GM19463 (cell line): ENCODE measurements at regions not wholly inside any gene's neighbourhood (a gene's known extent, or its start where the extent isn't known, plus 50 kb on each side); places are given as distances from the start of the nearest gene placed in this dataset.

Experiments
- ATAC-seq: cut with Tn5 transposase; IDR thresholded peaks from one replicate; pipeline ENCODE4 v1.9.1; 2021; ENCODE audit warnings: mild to moderate bottlenecking, moderate library complexity; ENCODE audit not compliant: unreplicated experiment

- peak; percentile 99 for ATAC-seq
Measured at GRCh38 chr3:177426878-177427495, 229.7 kb upstream of the TBL1XR1 start.

GRCh38 chr3:177427540-177427939 lies 230.3 kb upstream of the TBL1XR1 start:
- no peak for ATAC-seq

- no peak for ATAC-seq
Measured at GRCh38 chr3:177429079-177429478, 231.8 kb upstream of the TBL1XR1 start.

GRCh38 chr3:177429771-177430170 lies 232.5 kb upstream of the TBL1XR1 start:
- ATAC-seq, result no peak

DNA sequence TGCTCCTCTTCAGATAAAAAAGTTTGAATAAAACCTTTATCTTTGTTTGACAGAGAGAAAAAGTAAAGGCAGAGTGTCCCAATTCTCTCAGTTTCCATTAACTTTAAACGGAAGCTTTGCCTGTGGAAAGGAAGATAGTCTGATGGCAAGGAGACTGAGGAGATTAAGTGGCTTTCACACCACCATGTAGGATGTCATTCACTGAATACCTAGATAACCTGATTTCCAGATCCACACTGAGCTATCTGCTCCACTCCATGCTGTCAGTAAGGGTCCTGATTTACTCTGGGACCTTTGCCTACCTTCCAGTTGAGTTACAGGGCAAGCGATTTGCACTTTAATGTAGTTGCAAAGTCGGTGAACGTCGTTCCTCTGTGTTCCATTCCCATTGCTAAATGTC lies 233.4 kb upstream of the TBL1XR1 start:
- no peak for ATAC-seq

- no peak for ATAC-seq
Measured at GRCh38 chr3:177431525-177432176, 234.4 kb upstream of the TBL1XR1 start.

DNA sequence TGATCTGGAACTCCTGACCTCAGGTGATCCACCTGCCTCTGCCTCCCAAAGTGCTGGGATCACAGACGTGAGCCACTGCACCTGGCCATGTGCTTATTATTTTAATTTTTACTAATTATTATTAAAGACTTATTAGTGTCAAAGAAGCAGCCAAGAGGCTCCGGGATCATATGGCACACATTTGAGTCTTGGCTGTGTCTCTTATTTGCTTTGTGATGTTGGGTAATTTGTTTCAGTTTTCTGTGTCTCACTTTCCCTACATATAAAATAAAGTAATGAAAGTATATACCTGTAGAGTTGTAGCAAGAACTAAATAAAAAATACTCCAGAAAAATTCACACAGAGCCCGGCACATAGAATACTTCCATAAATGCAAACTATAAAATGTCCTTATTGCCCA lies 238.0 kb upstream of the TBL1XR1 start:
- no peak for ATAC-seq

DNA sequence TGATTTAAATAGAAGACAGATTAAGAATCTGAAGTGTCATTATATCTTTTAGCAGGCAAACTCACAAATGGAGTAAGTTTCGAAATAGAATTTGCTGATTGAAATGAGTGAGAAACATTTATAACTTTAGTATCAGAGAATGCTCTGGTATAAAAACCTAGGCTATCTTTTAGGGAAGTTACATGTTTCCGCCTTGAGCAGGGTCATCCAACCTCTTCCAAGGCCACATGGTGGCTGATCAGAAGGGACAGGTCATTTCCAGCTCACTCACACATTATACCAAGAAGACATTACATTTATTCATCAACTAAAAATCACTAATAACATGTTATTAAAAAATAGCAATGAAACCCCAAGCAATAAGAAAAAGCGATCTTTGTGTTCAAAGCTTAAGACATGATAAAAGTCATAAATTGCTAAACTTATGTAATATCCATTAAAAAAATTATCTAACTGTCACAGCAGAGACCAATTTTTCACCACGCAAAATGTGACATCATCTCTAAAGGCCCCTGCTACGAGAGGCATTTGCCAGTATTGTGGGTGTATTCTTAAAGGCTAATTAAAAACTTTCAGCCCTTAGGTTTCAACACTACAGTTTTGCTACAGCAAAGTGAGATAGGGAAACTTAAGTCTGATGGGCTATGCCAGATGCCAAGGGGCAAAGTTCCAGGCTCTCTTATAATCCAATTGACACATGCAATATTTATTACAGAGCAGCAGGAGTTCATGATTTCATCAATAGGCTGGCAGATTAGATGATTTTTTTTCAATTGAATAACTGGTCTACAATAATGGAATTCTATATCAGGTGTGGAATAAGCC lies 240.4 kb upstream of the TBL1XR1 start:
- no peak for ATAC-seq

GRCh38 chr3:177438596-177439220 lies 241.4 kb upstream of the TBL1XR1 start:
- no peak for ATAC-seq

GRCh38 chr3:177439694-177440269 lies 242.5 kb upstream of the TBL1XR1 start:
- no peak for ATAC-seq

DNA sequence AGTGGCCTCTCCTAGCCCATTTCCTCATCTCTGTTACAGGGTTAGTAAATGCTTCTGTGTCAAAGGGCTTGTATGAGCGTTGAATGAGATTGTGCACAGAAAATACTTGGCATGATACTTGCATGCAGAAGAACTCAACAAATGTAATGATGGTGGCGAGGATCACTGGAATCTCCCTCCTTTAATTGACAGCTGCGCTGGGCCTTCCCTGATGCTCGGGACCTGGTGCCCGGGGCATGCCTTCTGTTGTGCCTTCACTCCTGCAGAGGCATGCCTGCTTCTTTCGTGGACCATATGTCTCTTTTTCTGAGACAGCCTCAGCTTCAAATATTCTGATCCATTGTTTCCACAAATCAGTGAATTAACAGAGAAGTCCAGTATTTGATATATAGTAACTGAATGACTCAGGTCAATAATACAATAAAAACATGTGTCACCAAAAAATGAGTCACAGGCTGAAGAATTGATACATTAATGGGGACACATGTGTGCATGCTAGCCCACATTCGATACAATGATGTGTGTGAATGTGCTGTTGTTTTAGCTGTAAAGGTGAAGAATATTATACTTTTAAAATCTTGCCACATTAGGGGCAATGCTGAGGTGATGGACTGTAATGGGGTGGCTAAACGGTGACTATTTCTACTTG lies 243.3 kb upstream of the TBL1XR1 start:
- no peak for ATAC-seq

DNA sequence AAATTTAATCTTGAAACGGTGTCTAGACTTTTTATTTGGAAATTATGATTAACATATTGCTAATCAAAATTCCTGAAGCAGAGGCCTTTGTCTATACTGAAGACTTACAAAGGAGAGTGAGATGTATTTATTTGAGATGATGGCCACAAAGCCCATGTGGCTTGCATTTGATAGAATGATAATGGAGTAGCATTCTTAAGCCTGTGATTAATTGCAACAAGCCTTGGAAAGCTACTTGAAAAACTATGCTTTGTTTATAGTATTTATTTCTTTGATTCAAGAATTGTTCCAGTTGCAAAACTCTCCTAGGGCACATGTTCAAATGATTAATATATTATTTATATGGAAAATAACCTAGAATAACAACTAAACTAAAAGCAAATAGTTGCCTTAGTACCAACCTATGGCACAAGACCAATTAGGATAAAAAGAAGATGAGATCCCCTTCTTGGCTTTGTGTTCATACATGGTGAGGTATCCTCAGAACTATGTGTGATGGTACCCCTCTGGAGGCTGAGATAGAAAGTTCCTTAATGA lies 244.1 kb upstream of the TBL1XR1 start:
- ATAC-seq, result no peak

DNA sequence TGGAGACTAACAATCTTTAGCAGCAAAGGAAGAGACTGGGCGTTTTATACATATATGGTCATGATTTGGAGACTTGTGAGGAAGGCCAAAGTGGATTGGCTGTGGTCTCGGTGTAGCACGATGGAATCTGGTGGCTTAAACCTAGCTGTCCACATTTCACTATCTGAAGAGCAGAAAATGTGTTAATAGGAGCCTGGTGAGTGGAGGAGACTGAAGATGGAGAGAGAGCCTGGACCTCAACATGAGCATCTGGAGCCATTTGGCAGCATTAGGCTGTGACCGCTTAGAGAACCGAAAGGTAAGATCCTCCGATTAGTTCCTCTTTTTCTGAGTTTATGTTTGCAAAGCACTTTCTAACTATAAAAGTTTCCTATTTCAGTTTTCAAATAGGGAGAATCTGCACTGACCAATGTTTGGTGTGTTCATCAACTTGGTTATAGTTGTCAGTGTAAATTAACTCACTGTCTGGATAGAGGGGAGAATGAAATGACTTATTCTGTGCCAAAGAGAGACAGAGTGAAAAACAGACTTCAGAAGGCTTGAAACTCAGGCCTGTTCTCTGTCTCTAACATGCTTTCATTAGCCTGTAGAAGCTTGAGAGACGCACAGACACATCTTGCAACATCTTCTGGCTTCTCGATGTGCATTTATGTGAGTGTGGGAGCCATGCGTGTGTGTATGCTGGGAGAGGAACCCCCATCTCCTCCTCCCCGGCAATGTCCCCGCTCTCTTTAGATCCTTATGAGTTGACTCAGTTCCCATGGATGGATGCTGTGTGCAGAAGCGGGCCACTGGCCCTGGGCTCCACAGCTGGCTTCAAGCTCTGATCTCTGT lies 244.7 kb upstream of the TBL1XR1 start:
- ATAC-seq, result peak; percentile 92

GRCh38 chr3:177443469-177443868 lies 246.2 kb upstream of the TBL1XR1 start:
- ATAC-seq, result no peak

DNA sequence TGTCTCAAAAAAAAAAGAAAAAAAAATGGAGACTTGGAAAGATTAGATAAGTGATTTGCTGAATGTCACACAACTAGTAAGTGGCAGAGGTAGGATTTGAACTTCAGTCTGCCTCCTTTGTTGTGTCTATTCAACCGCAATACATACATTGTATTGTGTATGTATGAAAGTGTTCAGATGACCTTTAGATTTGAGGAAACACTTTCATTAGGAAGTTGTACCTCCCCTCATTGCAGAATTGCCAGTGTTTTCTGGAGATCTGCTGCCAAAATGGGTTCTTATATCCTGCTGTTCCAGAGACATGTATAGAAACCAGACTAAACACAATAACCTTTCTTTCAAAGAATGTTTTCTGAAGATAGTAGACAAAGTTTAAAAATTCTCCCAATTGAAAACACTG lies 247.4 kb upstream of the TBL1XR1 start:
- no peak for ATAC-seq

DNA sequence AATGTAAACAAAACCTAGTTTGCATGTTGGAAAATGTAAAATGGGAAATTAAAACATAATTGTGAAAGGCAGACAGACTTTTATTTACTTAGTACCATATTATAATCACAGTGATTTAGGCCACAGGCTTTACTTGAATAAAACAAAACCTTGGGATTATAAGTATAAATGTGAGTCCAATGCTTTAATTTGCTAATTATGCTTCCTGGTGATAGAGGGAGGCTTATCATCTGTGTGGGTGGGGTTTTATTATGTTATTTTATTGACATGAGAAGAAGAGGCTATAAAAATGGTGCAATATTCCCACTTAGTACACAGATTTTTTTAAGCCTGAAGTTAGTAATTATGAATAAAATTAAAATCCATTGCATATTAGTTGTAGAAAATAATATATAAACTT lies 248.3 kb upstream of the TBL1XR1 start:
- no peak for ATAC-seq

DNA sequence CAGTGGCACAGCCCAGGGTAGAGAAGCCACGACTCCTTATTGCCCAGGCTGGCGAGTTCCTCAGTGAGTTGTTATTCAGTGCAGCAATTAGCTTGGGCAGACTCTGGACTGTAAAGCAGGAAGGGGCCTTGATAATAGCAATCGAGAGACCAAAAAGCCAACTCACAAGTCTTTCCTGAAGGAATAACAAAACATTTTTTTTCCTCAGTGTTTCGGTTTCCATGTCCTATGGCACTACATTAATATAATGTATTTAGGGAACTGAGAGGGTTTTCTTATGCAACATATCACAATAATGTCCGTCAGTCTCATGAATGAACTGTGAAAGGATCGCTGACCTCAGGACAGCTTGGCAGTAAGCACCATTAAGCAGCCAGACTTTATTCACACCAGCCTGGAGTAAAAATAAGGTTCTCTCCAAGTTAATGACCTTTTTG lies 248.9 kb upstream of the TBL1XR1 start:
- ATAC-seq, result no peak

- ATAC-seq, result no peak
Measured at GRCh38 chr3:177447938-177448337, 250.7 kb upstream of the TBL1XR1 start.

DNA sequence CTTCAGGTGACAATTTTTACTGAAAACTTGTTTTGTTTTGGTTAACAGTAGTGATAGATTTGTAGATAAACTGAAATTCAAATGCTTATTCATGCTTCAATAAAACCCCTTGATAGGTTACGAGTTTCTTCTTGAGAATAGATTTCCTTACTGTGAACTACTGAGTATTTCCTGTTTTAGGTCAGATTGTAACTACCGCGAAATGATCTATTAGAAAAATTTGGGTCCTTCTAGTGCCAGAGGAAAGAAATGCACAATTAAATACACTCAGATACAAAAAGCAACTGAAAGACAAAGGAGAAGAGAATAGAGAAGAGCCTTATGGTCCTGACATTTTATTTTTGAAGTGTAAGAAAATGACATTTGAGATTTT lies 251.7 kb upstream of the TBL1XR1 start:
- peak; percentile 15 for ATAC-seq
